ENCODE measurements at regions not wholly inside any gene's neighbourhood (a gene's known extent, or its start where the extent isn't known, plus 50 kb on each side); places are given as distances from the start of the nearest gene placed in this dataset.

DNA sequence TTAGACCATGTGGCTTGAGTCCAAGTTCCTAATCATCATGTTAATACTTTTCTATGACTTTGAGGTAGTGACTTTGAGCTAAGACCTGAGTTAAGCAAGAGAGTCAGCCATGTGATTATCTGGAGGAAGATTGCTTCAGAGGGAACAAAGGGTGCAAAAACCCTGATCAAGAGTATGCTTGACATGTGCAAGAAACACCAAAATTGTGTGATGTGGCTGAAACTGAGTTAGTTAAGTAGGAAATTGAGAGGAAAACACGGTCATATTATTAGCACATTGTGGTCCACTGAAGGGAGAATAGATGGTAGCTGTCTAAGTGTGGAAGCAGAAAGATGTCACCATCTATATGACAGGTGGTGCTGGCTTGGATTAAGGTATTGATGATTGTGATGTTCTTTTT, 130.4 kb upstream of the MON1B start:
- TF ChIP-seq, protein P1, sequence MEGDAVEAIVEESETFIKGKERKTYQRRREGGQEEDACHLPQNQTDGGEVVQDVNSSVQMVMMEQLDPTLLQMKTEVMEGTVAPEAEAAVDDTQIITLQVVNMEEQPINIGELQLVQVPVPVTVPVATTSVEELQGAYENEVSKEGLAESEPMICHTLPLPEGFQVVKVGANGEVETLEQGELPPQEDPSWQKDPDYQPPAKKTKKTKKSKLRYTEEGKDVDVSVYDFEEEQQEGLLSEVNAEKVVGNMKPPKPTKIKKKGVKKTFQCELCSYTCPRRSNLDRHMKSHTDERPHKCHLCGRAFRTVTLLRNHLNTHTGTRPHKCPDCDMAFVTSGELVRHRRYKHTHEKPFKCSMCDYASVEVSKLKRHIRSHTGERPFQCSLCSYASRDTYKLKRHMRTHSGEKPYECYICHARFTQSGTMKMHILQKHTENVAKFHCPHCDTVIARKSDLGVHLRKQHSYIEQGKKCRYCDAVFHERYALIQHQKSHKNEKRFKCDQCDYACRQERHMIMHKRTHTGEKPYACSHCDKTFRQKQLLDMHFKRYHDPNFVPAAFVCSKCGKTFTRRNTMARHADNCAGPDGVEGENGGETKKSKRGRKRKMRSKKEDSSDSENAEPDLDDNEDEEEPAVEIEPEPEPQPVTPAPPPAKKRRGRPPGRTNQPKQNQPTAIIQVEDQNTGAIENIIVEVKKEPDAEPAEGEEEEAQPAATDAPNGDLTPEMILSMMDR (IDR thresholded peaks at IDR 0.05), result no peak
- Histone ChIP-seq H3K4me3 (no peak overlapping the region), H3K9me3 (no peaks in the 10 kb centered on the region), H3K36me3 (ENCODE audit: low read depth) (no peaks in the 10 kb centered on the region), H3K4me1 (ENCODE audit: low read depth) (no peaks in the 10 kb centered on the region)
- ATAC-seq, result no peak
- DNase-seq, result no peak
- intact Hi-C loops (cut with DNase I, micrococcal nuclease), result no loop called here

DNA sequence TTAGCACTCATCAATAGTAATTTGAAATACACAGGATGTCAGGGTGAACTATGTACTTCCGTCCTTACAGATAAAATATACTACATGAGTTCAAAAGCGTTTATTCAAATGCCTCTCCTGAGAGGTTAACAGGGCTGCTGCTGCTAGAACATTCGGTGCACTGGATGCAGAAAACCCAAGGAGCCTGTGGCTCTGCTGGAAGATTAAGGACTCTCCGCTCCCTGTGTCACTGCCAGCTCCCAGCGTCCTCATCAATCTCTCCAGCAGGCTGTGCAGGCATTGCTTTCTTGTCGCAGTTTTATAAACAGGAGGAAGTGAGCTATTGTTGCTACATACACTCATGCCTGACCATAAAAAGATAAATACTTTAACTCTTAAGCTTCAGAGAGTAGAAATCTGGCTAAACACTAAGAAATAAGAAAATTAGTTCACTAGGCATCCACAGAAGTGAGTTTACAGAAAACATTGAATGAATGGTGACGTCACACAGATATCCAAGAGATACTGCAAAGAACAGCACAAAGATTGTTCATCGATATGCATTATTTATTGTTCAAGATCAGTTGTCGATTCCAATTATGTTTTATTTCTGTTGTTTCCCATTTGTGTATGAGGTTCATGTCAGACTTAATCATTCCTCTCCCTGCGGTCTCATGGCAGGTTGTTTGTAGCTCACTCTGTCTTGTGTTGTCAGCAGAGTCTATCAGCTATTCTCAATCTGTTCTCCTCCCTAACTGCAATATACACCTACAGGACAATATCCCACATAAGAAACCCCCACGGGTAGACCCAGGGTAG, 127.9 kb upstream of the MON1B start:
- H3K4me1 ChIP-seq (ENCODE audit: low read depth), result no peaks in the 10 kb centered on the region
- no peak for ATAC-seq
- no peaks in the 10 kb centered on the region for H3K9me3 ChIP-seq
- TF ChIP-seq, protein P1 (IDR thresholded peaks at IDR 0.05), result no peak
- no peak overlapping the region for H3K4me3 ChIP-seq
- no peaks in the 10 kb centered on the region for H3K36me3 ChIP-seq (ENCODE audit: low read depth)
- no peak for DNase-seq
- intact Hi-C loops (cut with DNase I, micrococcal nuclease), result loop anchor here in 1 of 2 donors (1.0 kb wide), 1 partner anchor 30 kb away; no protein-coding TSS in a partner anchor

DNA sequence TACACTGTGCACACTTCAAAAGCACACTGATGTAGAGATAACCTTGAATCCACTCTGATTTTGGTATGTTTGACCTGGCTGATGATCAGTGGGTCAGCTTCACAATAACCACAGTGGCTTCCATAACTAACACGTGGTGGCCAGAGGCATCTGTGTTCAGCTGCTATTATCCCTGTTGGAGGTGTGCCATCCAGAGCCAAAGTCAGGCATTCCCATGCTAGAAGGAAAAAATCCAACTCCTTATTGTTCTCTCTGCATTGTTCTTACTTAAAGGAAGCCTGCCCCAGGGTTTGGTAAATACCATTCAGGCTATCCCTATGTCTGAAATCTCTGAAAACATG, 127.3 kb upstream of the MON1B start:
- no peaks in the 10 kb centered on the region for H3K36me3 ChIP-seq (ENCODE audit: low read depth)
- no peak for ATAC-seq
- DNase-seq, result no peak
- H3K9me3 ChIP-seq, result no peaks in the 10 kb centered on the region
- H3K4me3 ChIP-seq, result no peak overlapping the region
- H3K4me1 ChIP-seq (ENCODE audit: low read depth), result no peaks in the 10 kb centered on the region
- intact Hi-C loops (cut with DNase I, micrococcal nuclease), result loop anchor here in 1 of 2 donors (1.0 kb wide), 1 partner anchor 30 kb away; no protein-coding TSS in a partner anchor
- TF ChIP-seq, protein P1 (IDR thresholded peaks at IDR 0.05), result no peak

DNA sequence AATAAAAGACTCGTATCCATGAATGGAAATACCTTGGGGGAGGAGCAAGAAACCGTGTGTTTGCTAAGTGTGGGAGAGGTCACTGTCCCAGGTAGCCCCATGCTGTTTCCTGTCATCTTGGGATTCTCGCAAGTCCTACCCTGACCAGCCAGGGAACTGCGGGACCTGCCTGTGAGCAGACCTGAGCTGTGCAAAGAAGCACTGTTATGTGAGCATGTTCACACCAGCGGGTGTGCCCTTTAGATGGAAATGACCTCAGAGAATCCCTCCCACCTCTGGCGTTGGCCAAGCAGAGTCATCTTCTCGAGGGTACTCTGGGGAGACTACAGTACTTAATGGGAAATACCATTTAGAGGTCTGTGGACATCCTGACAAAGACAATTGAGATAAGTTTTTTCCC, 127.0 kb upstream of the MON1B start:
- no peaks in the 10 kb centered on the region for H3K9me3 ChIP-seq
- TF ChIP-seq, protein P1 (IDR thresholded peaks at IDR 0.05), result no peak
- ATAC-seq (no peak), DNase-seq (no peak)
- H3K36me3 ChIP-seq (ENCODE audit: low read depth), result no peaks in the 10 kb centered on the region
- intact Hi-C loops (cut with DNase I, micrococcal nuclease), result no loop called here
- no peaks in the 10 kb centered on the region for H3K4me1 ChIP-seq (ENCODE audit: low read depth)
- H3K4me3 ChIP-seq, result no peak overlapping the region

DNA sequence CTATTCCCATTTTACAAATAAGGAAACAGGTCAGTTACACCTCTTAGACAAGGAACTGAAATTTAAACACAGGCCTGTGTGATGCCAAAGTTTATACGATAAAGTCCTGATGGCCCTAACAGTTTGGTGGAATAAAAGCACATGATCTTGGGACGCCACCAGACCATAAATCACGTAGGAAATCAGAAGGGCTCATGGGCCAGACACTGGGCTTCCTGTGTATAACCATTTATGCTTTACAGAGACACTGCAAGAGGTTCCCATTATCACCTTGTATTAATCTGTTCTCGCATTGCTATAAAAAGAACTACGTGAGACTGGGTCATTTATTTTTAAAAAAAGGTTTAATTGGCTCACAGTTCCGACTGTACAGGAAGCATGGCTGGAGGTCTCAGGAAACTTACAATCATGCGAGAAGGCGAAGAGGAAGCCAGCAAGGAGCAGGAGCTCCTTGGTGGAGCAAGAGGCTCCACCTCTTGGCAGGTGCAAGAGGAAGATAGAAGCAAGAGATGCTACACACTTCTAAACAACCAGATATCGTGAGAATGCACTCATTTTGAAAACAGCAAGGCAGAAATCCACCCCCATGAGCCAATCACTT, 124.0 kb upstream of the MON1B start:
- H3K4me3 ChIP-seq, result no peak overlapping the region

More for the DNA sequence above, 124.0 kb upstream of the MON1B start:
- Histone ChIP-seq H3K9me3 (no peaks in the 10 kb centered on the region), H3K4me1 (ENCODE audit: low read depth) (no peaks in the 10 kb centered on the region), H3K36me3 (ENCODE audit: low read depth) (no peaks in the 10 kb centered on the region)
- no peak for ATAC-seq
- intact Hi-C loops (cut with DNase I, micrococcal nuclease), result no loop called here
- no peak for DNase-seq
- TF ChIP-seq, protein P1 (IDR thresholded peaks at IDR 0.05), result no peak
